GM12891 (cell line): ENCODE measurements at regions not wholly inside any gene's neighbourhood (a gene's known extent, or its start where the extent isn't known, plus 50 kb on each side); places are given as distances from the start of the nearest gene placed in this dataset.

Source experiments
- PAX5 ChIP-seq: IDR thresholded peaks from 2 replicates; pipeline ENCODE4 v1.6.1; 2011; ENCODE audit warnings: low read length, moderate library complexity, mild to moderate bottlenecking; ENCODE audit not compliant: insufficient read depth, severe bottlenecking
- POLR2A ChIP-seq: IDR thresholded peaks from 2 replicates; pipeline ENCODE4 v1.6.1; 2011; ENCODE audit warnings: low read depth, low read length, control low read depth
- POLR2AphosphoS5 ChIP-seq: IDR thresholded peaks from 2 replicates; pipeline ENCODE4 v1.6.1; 2011; ENCODE audit warnings: low read depth, low read length, control low read depth
- POU2F2 ChIP-seq: IDR thresholded peaks from 2 replicates; pipeline ENCODE4 v1.6.1; 2011; ENCODE audit warnings: low read depth, mild to moderate bottlenecking, control low read depth, low read length, moderate library complexity
- SPI1 ChIP-seq: IDR thresholded peaks from 2 replicates; pipeline ENCODE4 v1.6.1; 2011; ENCODE audit warnings: low read depth, low read length, control low read depth
- TAF1 ChIP-seq: IDR thresholded peaks from 2 replicates; pipeline ENCODE4 v1.6.1; 2011; ENCODE audit warnings: low read depth, low read length, control low read depth

GRCh38 chr2:122663620-122664019 lies 908.2 kb downstream of the TSN start:
- TF ChIP-seq POLR2A = no peak
- TF ChIP-seq TAF1 = no peak
- TF ChIP-seq POLR2AphosphoS5 = no peak
- TF ChIP-seq POU2F2 = no peak
- TF ChIP-seq PAX5 = no peak
- TF ChIP-seq SPI1 = no peak
